ENCODE measurements at regions not wholly inside any gene's neighbourhood (a gene's known extent, or its start where the extent isn't known, plus 50 kb on each side); places are given as distances from the start of the nearest gene placed in this dataset.

GRCh38 chr5:57370376-57370775 is 112.2 kb downstream of the ACTBL2 start:
- no peak overlapping the region for H3K27ac ChIP-seq (replicated peaks)
- H3K4me3 ChIP-seq (replicated peaks; ENCODE audit: insufficient read depth, low read length), result no peak overlapping the region
- no peaks in the 10 kb centered on the region for H3K27me3 ChIP-seq (ENCODE audit: insufficient read depth, poor library complexity, severe bottlenecking)
- DNase-seq (ENCODE audit: low read depth in 1 of 2, low spot score in 1 of 2), result no peak
- TF ChIP-seq POLR2AphosphoS5 (IDR thresholded peaks at IDR 0.05; ENCODE audit: low read depth) (no peak), GABPA (IDR thresholded peaks at IDR 0.05; ENCODE audit: low read depth) (no peak), SPI1 (IDR thresholded peaks at IDR 0.05; ENCODE audit: borderline replicate concordance, low read depth) (no peak), CTCF (IDR thresholded peaks at IDR 0.05; ENCODE audit: insufficient read depth, low read length) (no peak), REST (IDR thresholded peaks at IDR 0.05; ENCODE audit: insufficient replicate concordance, low read depth) (no peak)

- H3K27ac ChIP-seq (replicated peaks), result no peak overlapping the region
- TF ChIP-seq GABPA (IDR thresholded peaks at IDR 0.05; ENCODE audit: low read depth) (no peak), SPI1 (IDR thresholded peaks at IDR 0.05; ENCODE audit: borderline replicate concordance, low read depth) (no peak), CTCF (IDR thresholded peaks at IDR 0.05; ENCODE audit: insufficient read depth, low read length) (no peak), POLR2AphosphoS5 (IDR thresholded peaks at IDR 0.05; ENCODE audit: low read depth) (no peak), REST (IDR thresholded peaks at IDR 0.05; ENCODE audit: insufficient replicate concordance, low read depth) (no peak)
- H3K4me3 ChIP-seq (replicated peaks; ENCODE audit: insufficient read depth, low read length), result no peak overlapping the region
- H3K27me3 ChIP-seq (ENCODE audit: insufficient read depth, poor library complexity, severe bottlenecking), result no peaks in the 10 kb centered on the region
- no peak for DNase-seq (ENCODE audit: low read depth in 1 of 2, low spot score in 1 of 2)
Measured at GRCh38 chr5:57368010-57368409, 114.6 kb downstream of the ACTBL2 start.

GRCh38 chr5:57366744-57367143 is 115.9 kb downstream of the ACTBL2 start:
- Histone ChIP-seq H3K4me3 (replicated peaks; ENCODE audit: insufficient read depth, low read length) (no peak overlapping the region), H3K27me3 (ENCODE audit: insufficient read depth, poor library complexity, severe bottlenecking) (no peaks in the 10 kb centered on the region), H3K27ac (replicated peaks) (no peak overlapping the region)
- DNase-seq (ENCODE audit: low read depth in 1 of 2, low spot score in 1 of 2), result no peak
- TF ChIP-seq CTCF (IDR thresholded peaks at IDR 0.05; ENCODE audit: insufficient read depth, low read length) (no peak), REST (IDR thresholded peaks at IDR 0.05; ENCODE audit: insufficient replicate concordance, low read depth) (no peak), SPI1 (IDR thresholded peaks at IDR 0.05; ENCODE audit: borderline replicate concordance, low read depth) (no peak), POLR2AphosphoS5 (IDR thresholded peaks at IDR 0.05; ENCODE audit: low read depth) (no peak), GABPA (IDR thresholded peaks at IDR 0.05; ENCODE audit: low read depth) (no peak)

Data from HL-60 (cell line).